Large intestine (tissue), 3 donors: ENCODE measurements at regions not wholly inside any gene's neighbourhood (a gene's known extent, or its start where the extent isn't known, plus 50 kb on each side); places are given as distances from the start of the nearest gene placed in this dataset.

Experiments used
- DNase-seq, 2 donors: peaks; one replicate each; pipeline versions ENCODE4 v3.0.0 to v3.0.0-alpha.2; 2013
- H3K27ac ChIP-seq: one replicate; pipeline ENCODE4 v1.5.1; 2013; ENCODE audit warnings: low read length
- H3K27me3 ChIP-seq: 2 replicates; pipeline ENCODE4 v1.6.1; 2013; ENCODE audit warnings: low read length; ENCODE audit not compliant: control insufficient read depth, insufficient read depth
- H3K36me3 ChIP-seq: 2 replicates; pipeline ENCODE4 v1.6.1; 2013; ENCODE audit warnings: low read length; ENCODE audit not compliant: control insufficient read depth, insufficient read depth
- H3K4me1 ChIP-seq: one replicate; pipeline ENCODE4 v1.6.1; 2013; ENCODE audit warnings: low read length; ENCODE audit not compliant: control insufficient read depth, insufficient read depth
- H3K4me3 ChIP-seq: one replicate; pipeline ENCODE4 v1.5.1; 2013; ENCODE audit warnings: low read length
- H3K9me3 ChIP-seq: one replicate; pipeline ENCODE4 v1.6.1; 2013; ENCODE audit warnings: mild to moderate bottlenecking, low read depth, low read length, moderate library complexity; ENCODE audit not compliant: control insufficient read depth
- WGBS: methylation state at CpG from one replicate; pipeline ENCODE4 v1.1.5; 2013; ENCODE audit warnings: low lambda C conversion rate; ENCODE audit not compliant: insufficient coverage; 5-methylcytosine and 5-hydroxymethylcytosine counted together

GRCh38 chr17:53127331-53127730 is 695.4 kb upstream of the KIF2B start:
- no peaks in the 10 kb centered on the region for H3K4me1 ChIP-seq
- no CpG with 5 or more reads among the region's 3 CpGs for WGBS
- DNase-seq, result no peak
- no peaks in the 10 kb centered on the region for H3K27me3 ChIP-seq
- no peaks in the 10 kb centered on the region for H3K9me3 ChIP-seq
- no peak overlapping the region for H3K27ac ChIP-seq
- no peak overlapping the region for H3K4me3 ChIP-seq
- no peaks in the 10 kb centered on the region for H3K36me3 ChIP-seq

- no peaks in the 10 kb centered on the region for H3K4me1 ChIP-seq
These were observed 699.8 kb upstream of the KIF2B start for GRCh38 chr17:53122966-53123365.

GRCh38 chr17:53119773-53120172 is 703.0 kb upstream of the KIF2B start:
- 60% methylated on average over 1 of the region's 2 CpGs for WGBS
- no peaks in the 10 kb centered on the region for H3K4me1 ChIP-seq
- H3K9me3 ChIP-seq, result no peaks in the 10 kb centered on the region
- H3K4me3 ChIP-seq, result no peak overlapping the region
- no peaks in the 10 kb centered on the region for H3K27me3 ChIP-seq
- DNase-seq, result no peak
- H3K36me3 ChIP-seq, result no peaks in the 10 kb centered on the region
- no peak overlapping the region for H3K27ac ChIP-seq

More at GRCh38 chr17:53122966-53123365, 699.8 kb upstream of the KIF2B start:
- no peak for DNase-seq
- Histone ChIP-seq H3K27me3 (no peaks in the 10 kb centered on the region), H3K27ac (no peak overlapping the region), H3K36me3 (no peaks in the 10 kb centered on the region), H3K9me3 (no peaks in the 10 kb centered on the region), H3K4me3 (no peak overlapping the region)

- no peak for DNase-seq
- H3K36me3 ChIP-seq, result no peaks in the 10 kb centered on the region
- H3K27me3 ChIP-seq, result no peaks in the 10 kb centered on the region
- H3K9me3 ChIP-seq, result no peaks in the 10 kb centered on the region
- no CpG with 5 or more reads among the region's 2 CpGs for WGBS
- H3K4me1 ChIP-seq, result no peaks in the 10 kb centered on the region
- H3K4me3 ChIP-seq, result no peak overlapping the region
- H3K27ac ChIP-seq, result no peak overlapping the region
These were observed 703.8 kb upstream of the KIF2B start for GRCh38 chr17:53118948-53119347.

- Histone ChIP-seq H3K27ac (no peak overlapping the region), H3K4me1 (no peaks in the 10 kb centered on the region), H3K4me3 (no peak overlapping the region), H3K27me3 (no peaks in the 10 kb centered on the region), H3K36me3 (no peaks in the 10 kb centered on the region), H3K9me3 (no peaks in the 10 kb centered on the region)
- DNase-seq, result no peak
These were observed 715.8 kb upstream of the KIF2B start for GRCh38 chr17:53106886-53107285.

GRCh38 chr17:53101706-53102105 is 721.0 kb upstream of the KIF2B start:
- no peaks in the 10 kb centered on the region for H3K4me1 ChIP-seq
- H3K27ac ChIP-seq, result no peak overlapping the region
- H3K36me3 ChIP-seq, result no peaks in the 10 kb centered on the region
- H3K9me3 ChIP-seq, result no peaks in the 10 kb centered on the region
- WGBS, result no CpG with 5 or more reads among the region's 2 CpGs
- no peak overlapping the region for H3K4me3 ChIP-seq
- no peaks in the 10 kb centered on the region for H3K27me3 ChIP-seq
- DNase-seq, result no peak

GRCh38 chr17:53100126-53100525 is 722.6 kb upstream of the KIF2B start:
- Histone ChIP-seq H3K36me3 (no peaks in the 10 kb centered on the region), H3K27ac (no peak overlapping the region), H3K27me3 (no peaks in the 10 kb centered on the region), H3K4me1 (no peaks in the 10 kb centered on the region), H3K9me3 (no peaks in the 10 kb centered on the region), H3K4me3 (no peak overlapping the region)
- no peak for DNase-seq
- WGBS, result no CpG with 5 or more reads among the region's 3 CpGs

- no CpG with 5 or more reads among the region's 1 CpG for WGBS
- no peaks in the 10 kb centered on the region for H3K36me3 ChIP-seq
- no peak overlapping the region for H3K4me3 ChIP-seq
- no peak overlapping the region for H3K27ac ChIP-seq
- H3K4me1 ChIP-seq, result no peaks in the 10 kb centered on the region
- DNase-seq, result no peak
- H3K9me3 ChIP-seq, result no peaks in the 10 kb centered on the region
- no peaks in the 10 kb centered on the region for H3K27me3 ChIP-seq
These were observed 729.3 kb upstream of the KIF2B start for GRCh38 chr17:53093391-53093790.

- Histone ChIP-seq H3K4me3 (no peak overlapping the region), H3K4me1 (no peaks in the 10 kb centered on the region), H3K27me3 (no peaks in the 10 kb centered on the region), H3K27ac (no peak overlapping the region), H3K9me3 (no peaks in the 10 kb centered on the region), H3K36me3 (no peaks in the 10 kb centered on the region)
- DNase-seq, result no peak
- no CpG with 5 or more reads among the region's 2 CpGs for WGBS
These were observed 730.7 kb upstream of the KIF2B start for GRCh38 chr17:53092072-53092471.

- no peak for DNase-seq
- Histone ChIP-seq H3K4me3 (no peak overlapping the region), H3K9me3 (no peaks in the 10 kb centered on the region), H3K4me1 (no peaks in the 10 kb centered on the region), H3K27ac (no peak overlapping the region), H3K36me3 (no peaks in the 10 kb centered on the region), H3K27me3 (no peaks in the 10 kb centered on the region)
- 100% methylated on average over 1 of the region's 1 CpG for WGBS
These were observed 732.0 kb upstream of the KIF2B start for GRCh38 chr17:53090770-53091169.

GRCh38 chr17:53088481-53088880 is 734.2 kb upstream of the KIF2B start:
- no peak for DNase-seq
- Histone ChIP-seq H3K4me1 (no peaks in the 10 kb centered on the region), H3K27ac (no peak overlapping the region), H3K9me3 (no peaks in the 10 kb centered on the region), H3K4me3 (no peak overlapping the region), H3K27me3 (no peaks in the 10 kb centered on the region), H3K36me3 (no peaks in the 10 kb centered on the region)
- WGBS, result no CpG with 5 or more reads among the region's 6 CpGs
